WTC11 (cell line): ENCODE measurements at regions not wholly inside any gene's neighbourhood (a gene's known extent, or its start where the extent isn't known, plus 50 kb on each side); places are given as distances from the start of the nearest gene placed in this dataset.

Experiments
- ATAC-seq: fragments of 200-7000 bp; cut with Tn5 transposase; 2 replicates; pipeline ENCODE4 v1.10.0; 2021; ENCODE audit warnings: mild to moderate bottlenecking, moderate library complexity
- CTCF ChIA-PET: fragments of 300-600 bp; sonication (Branson Sonifier 250); formaldehyde crosslinking; loops from one replicate; lab custom pipeline; 2021; ENCODE audit warnings: antibody characterized with exemption; lab: Charles Lee
- POLR2A ChIA-PET: fragments of 350-600 bp; sonication (Branson Sonifier 250); formaldehyde crosslinking; loops from one replicate; lab custom pipeline; 2021; ENCODE audit warnings: antibody characterized with exemption; lab: Charles Lee
- DNase-seq: peaks from one replicate; pipeline ENCODE4 v3.0.0; 2021; ENCODE audit warnings: low spot score
- H3K27ac Mint-ChIP-seq: 2 replicates; pipeline ENCODE4 v1.8.0; 2021; ENCODE audit warnings: mixed read lengths
- H3K27me3 Mint-ChIP-seq: 2 replicates; pipeline ENCODE4 v1.8.0; 2021; ENCODE audit warnings: low read depth, mild to moderate bottlenecking, moderate library complexity, mixed read lengths
- H3K36me3 Mint-ChIP-seq: 2 replicates; pipeline ENCODE4 v1.8.0; 2021; ENCODE audit warnings: mixed read lengths
- H3K4me1 Mint-ChIP-seq: 2 replicates; pipeline ENCODE4 v1.8.0; 2022; ENCODE audit warnings: mixed read lengths
- H3K4me3 Mint-ChIP-seq: 2 replicates; pipeline ENCODE4 v1.8.0; 2021; ENCODE audit warnings: mild to moderate bottlenecking, moderate library complexity, mixed read lengths
- H3K9me3 Mint-ChIP-seq: 2 replicates; pipeline ENCODE4 v1.8.0; 2021; ENCODE audit warnings: mixed read lengths
- ATF3 ChIP-seq: sonication (generic); formaldehyde crosslinking; conservative IDR thresholded peaks from 2 replicates; pipeline ENCODE4 v1.8.1; 2022; ENCODE audit warnings: mild to moderate bottlenecking, missing genetic modification reagents
- CTCF ChIP-seq: fragments of 200-600 bp; IDR thresholded peaks from 2 replicates; pipeline ENCODE4 v1.8.0; 2022; ENCODE audit warnings: antibody characterized with exemption
- ELF4 ChIP-seq: sonication (generic); formaldehyde crosslinking; IDR thresholded peaks from 2 replicates; pipeline ENCODE4 v1.8.1; 2022; ENCODE audit warnings: low read depth, mild to moderate bottlenecking, moderate library complexity, missing genetic modification reagents
- FOXP1 ChIP-seq: sonication (generic); formaldehyde crosslinking; IDR thresholded peaks from 2 replicates; pipeline ENCODE4 v1.8.0; 2022; ENCODE audit warnings: missing genetic modification reagents, mild to moderate bottlenecking, moderate library complexity, borderline replicate concordance
- IRF1 ChIP-seq: sonication (generic); formaldehyde crosslinking; IDR thresholded peaks from 2 replicates; pipeline ENCODE4 v1.8.0; 2023; ENCODE audit warnings: missing genetic modification reagents
- NFE2L1 ChIP-seq: sonication (generic); formaldehyde crosslinking; IDR thresholded peaks from 2 replicates; pipeline ENCODE4 v1.8.1; 2023; ENCODE audit warnings: missing genetic modification reagents
- PRDM15 ChIP-seq: sonication (generic); formaldehyde crosslinking; IDR thresholded peaks from 2 replicates; pipeline ENCODE4 v1.8.0; 2022; ENCODE audit warnings: missing genetic modification reagents
- PRRX2 ChIP-seq: fragments of 250-450 bp; sonication (Bioruptor Pico); IDR thresholded peaks from 2 replicates; pipeline ENCODE4 v1.8.0; 2021; ENCODE audit warnings: mild to moderate bottlenecking
- TEAD4 ChIP-seq: sonication (generic); formaldehyde crosslinking; IDR thresholded peaks from 2 replicates; pipeline ENCODE4 v1.8.0; 2022; ENCODE audit warnings: mild to moderate bottlenecking, missing genetic modification reagents
- ZBTB21 ChIP-seq: sonication (generic); formaldehyde crosslinking; IDR thresholded peaks from 2 replicates; pipeline ENCODE4 v1.8.1; 2023; ENCODE audit warnings: mild to moderate bottlenecking, missing genetic modification reagents, borderline replicate concordance
- ZBTB43 ChIP-seq: sonication (generic); formaldehyde crosslinking; IDR thresholded peaks from 2 replicates; pipeline ENCODE4 v1.8.1; 2023; ENCODE audit warnings: mild to moderate bottlenecking, missing genetic modification reagents
- ZNF121 ChIP-seq: sonication (generic); formaldehyde crosslinking; IDR thresholded peaks from 2 replicates; pipeline ENCODE4 v1.8.0; 2023; ENCODE audit warnings: missing genetic modification reagents
- ZNF512 ChIP-seq: sonication (generic); formaldehyde crosslinking; IDR thresholded peaks from 2 replicates; pipeline ENCODE4 v1.8.1; 2022; ENCODE audit warnings: missing genetic modification reagents, borderline replicate concordance
- TF ChIP-seq, protein P1 (sequence below): sonication (generic); formaldehyde crosslinking; IDR thresholded peaks from 2 replicates; pipeline ENCODE4 v1.8.1; 2023; ENCODE audit warnings: mild to moderate bottlenecking, missing genetic modification reagents, borderline replicate concordance

GRCh38 chr20:58086763-58087561 is 141.5 kb downstream of the ANKRD60 start:
- CTCF ChIA-PET = interaction anchor here (0.5 to 3.3 kb wide), 49 partner anchors 8 to 573 kb away, joined by 3 to 20 read pairs (median 3); no protein-coding TSS in a partner anchor
- peak; percentile 72 for DNase-seq
- TF ChIP-seq CTCF (peak; percentile 91), ATF3 (no peak)

GRCh38 chr20:58084966-58085365 is 143.5 kb downstream of the ANKRD60 start:
- TF ChIP-seq IRF1 (CRISPR knock-in tag) = no peak
- no peak for TF ChIP-seq ELF4 (CRISPR knock-in tag)
- no peak for TF ChIP-seq ZBTB21 (CRISPR knock-in tag)
- TF ChIP-seq, all 79 proteins: peak for 0
- Mint-ChIP-seq H3K4me1 (no peaks in the 10 kb centered on the region), H3K9me3 (peaks cover 6% of the 10 kb centered on the region), H3K4me3 (no peak overlapping the region), H3K27ac (no peak overlapping the region), H3K36me3 (no peaks in the 10 kb centered on the region), H3K27me3 (no peaks in the 10 kb centered on the region)
- ChIA-PET CTCF (no interaction called here), POLR2A (no interaction called here)
- no peak for DNase-seq
- ATAC-seq = no peak

More at GRCh38 chr20:58086763-58087561, 141.5 kb downstream of the ANKRD60 start:
- Mint-ChIP-seq H3K4me3 (no peak overlapping the region), H3K9me3 (peaks cover 3% of the 10 kb centered on the region; the same call in 1 of the 2 replicates), H3K27ac (no peak overlapping the region), H3K36me3 (no peaks in the 10 kb centered on the region), H3K27me3 (no peaks in the 10 kb centered on the region), H3K4me1 (no peaks in the 10 kb centered on the region)
- POLR2A ChIA-PET = no interaction called here
- peak; percentile 72 for ATAC-seq

DNA sequence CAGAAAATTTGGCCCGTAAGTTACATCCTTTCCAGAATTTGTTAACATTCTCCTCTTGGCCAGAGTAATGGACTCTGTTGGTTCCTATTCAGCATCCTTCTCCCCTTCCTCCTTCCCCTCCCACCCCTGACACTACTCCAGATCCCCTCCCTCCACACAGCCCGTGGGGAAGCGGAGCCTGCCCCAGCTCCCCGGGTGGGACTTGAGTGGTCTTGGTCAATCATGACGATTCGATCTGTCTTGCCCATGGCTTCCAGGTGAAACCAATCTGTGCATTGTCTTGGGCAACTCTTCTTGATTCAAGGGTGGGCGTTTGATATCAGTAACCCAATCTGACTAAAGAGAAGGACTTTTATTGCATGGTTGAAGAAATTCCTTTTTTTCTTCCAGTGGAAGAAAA is 143.9 kb downstream of the ANKRD60 start:
- Mint-ChIP-seq H3K36me3 (no peaks in the 10 kb centered on the region), H3K4me3 (no peak overlapping the region), H3K4me1 (no peaks in the 10 kb centered on the region), H3K27ac (no peak overlapping the region), H3K9me3 (peaks cover 8% of the 10 kb centered on the region), H3K27me3 (no peaks in the 10 kb centered on the region)
- no peak for ATAC-seq
- DNase-seq = no peak
- ChIA-PET POLR2A (no interaction called here), CTCF (no interaction called here)
- TF ChIP-seq ZNF512 (CRISPR knock-in tag) (no peak), FOXP1 (no peak), NFE2L1 (CRISPR knock-in tag) (no peak), ZBTB21 (CRISPR knock-in tag) (no peak), PRRX2 (no peak)

DNA sequence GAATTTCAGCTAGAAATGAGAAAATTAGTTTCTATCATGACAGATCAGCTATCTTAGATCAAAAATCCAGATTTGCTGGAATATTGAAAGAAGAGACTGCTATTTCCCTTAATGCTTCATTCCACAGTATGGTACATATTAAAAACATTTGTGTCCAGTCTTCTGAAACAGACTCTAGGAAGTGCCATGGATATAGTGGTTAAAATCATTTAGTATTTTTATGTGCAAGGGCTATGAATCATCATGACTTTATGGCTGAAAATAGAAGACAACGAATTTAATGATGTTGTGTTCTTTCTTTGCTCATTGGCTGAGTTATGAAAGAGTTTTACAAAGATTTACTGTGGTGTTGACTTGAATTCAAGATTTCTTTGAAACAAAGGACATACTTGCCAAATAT is 146.6 kb downstream of the ANKRD60 start:
- POLR2A ChIA-PET = no interaction called here
- Mint-ChIP-seq H3K36me3 (no peaks in the 10 kb centered on the region), H3K9me3 (peaks cover 23% of the 10 kb centered on the region), H3K4me3 (no peak overlapping the region), H3K27me3 (no peaks in the 10 kb centered on the region), H3K4me1 (no peaks in the 10 kb centered on the region), H3K27ac (no peak overlapping the region)
- TF ChIP-seq ZNF121 (no peak), PRRX2 (no peak), TEAD4 (CRISPR knock-in tag) (no peak), ZBTB43 (CRISPR knock-in tag) (no peak), PRDM15 (no peak)
- TF ChIP-seq, protein P1, sequence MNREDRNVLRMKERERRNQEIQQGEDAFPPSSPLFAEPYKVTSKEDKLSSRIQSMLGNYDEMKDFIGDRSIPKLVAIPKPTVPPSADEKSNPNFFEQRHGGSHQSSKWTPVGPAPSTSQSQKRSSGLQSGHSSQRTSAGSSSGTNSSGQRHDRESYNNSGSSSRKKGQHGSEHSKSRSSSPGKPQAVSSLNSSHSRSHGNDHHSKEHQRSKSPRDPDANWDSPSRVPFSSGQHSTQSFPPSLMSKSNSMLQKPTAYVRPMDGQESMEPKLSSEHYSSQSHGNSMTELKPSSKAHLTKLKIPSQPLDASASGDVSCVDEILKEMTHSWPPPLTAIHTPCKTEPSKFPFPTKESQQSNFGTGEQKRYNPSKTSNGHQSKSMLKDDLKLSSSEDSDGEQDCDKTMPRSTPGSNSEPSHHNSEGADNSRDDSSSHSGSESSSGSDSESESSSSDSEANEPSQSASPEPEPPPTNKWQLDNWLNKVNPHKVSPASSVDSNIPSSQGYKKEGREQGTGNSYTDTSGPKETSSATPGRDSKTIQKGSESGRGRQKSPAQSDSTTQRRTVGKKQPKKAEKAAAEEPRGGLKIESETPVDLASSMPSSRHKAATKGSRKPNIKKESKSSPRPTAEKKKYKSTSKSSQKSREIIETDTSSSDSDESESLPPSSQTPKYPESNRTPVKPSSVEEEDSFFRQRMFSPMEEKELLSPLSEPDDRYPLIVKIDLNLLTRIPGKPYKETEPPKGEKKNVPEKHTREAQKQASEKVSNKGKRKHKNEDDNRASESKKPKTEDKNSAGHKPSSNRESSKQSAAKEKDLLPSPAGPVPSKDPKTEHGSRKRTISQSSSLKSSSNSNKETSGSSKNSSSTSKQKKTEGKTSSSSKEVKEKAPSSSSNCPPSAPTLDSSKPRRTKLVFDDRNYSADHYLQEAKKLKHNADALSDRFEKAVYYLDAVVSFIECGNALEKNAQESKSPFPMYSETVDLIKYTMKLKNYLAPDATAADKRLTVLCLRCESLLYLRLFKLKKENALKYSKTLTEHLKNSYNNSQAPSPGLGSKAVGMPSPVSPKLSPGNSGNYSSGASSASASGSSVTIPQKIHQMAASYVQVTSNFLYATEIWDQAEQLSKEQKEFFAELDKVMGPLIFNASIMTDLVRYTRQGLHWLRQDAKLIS = no peak
- CTCF ChIA-PET = no interaction called here
- DNase-seq (no peak), ATAC-seq (no peak)
